Liver (tissue), 8 donors: ENCODE measurements at regions not wholly inside any gene's neighbourhood (a gene's known extent, or its start where the extent isn't known, plus 50 kb on each side); places are given as distances from the start of the nearest gene placed in this dataset.

Source experiments
- DNase-seq: peaks from one replicate; pipeline ENCODE4 v3.0.0-alpha.2; 2017; ENCODE audit warnings: low spot score
- H3K27ac ChIP-seq, 2 donors: one replicate each; pipeline ENCODE4 v1.7.0; 2013; ENCODE audit warnings: inconsistent platforms in 2 of 2, low read length in 2 of 2, control low read depth in 1 of 2, low read depth in 1 of 2, mild to moderate bottlenecking in 1 of 2
- H3K27me3 ChIP-seq, 4 donors: one replicate each; pipeline versions ENCODE4 v1.6.1 to v1.7.0; 2013; ENCODE audit warnings: low read length in 3 of 4, inconsistent platforms in 1 of 4, mild to moderate bottlenecking in 1 of 4, moderate library complexity in 1 of 4; ENCODE audit not compliant: control insufficient read depth in 4 of 4, insufficient read depth in 4 of 4
- H3K36me3 ChIP-seq, 4 donors: one replicate each; pipeline versions ENCODE4 v1.6.1 to v1.7.0; 2013; ENCODE audit warnings: low read length in 3 of 4, mild to moderate bottlenecking in 3 of 4, low read depth in 1 of 4, moderate library complexity in 1 of 4; ENCODE audit not compliant: control insufficient read depth in 4 of 4, insufficient read depth in 3 of 4
- H3K4me1 ChIP-seq, 4 donors: one replicate each; pipeline versions ENCODE4 v1.6.1 to v1.7.0; 2013; ENCODE audit warnings: low read length in 3 of 4, mild to moderate bottlenecking in 3 of 4, moderate library complexity in 1 of 4; ENCODE audit not compliant: control insufficient read depth in 4 of 4, insufficient read depth in 4 of 4
- H3K4me3 ChIP-seq, 3 donors: one replicate each; pipeline versions ENCODE4 v1.6.1 to v1.7.0; 2013; ENCODE audit warnings: low read length in 3 of 3, control low read depth in 1 of 3, low read depth in 1 of 3, mild to moderate bottlenecking in 1 of 3
- H3K9ac ChIP-seq, 2 donors: one replicate each; pipeline ENCODE4 v1.7.0; 2013; ENCODE audit warnings: low read length in 2 of 2, mild to moderate bottlenecking in 2 of 2, moderate library complexity in 2 of 2, control low read depth in 1 of 2, low read depth in 1 of 2
- H3K9me3 ChIP-seq, 4 donors: one replicate each; pipeline versions ENCODE4 v1.6.1 to v1.7.0; 2013; ENCODE audit warnings: low read length in 3 of 4; ENCODE audit not compliant: control insufficient read depth in 4 of 4
- ATF3 ChIP-seq: IDR thresholded peaks from 2 replicates; pipeline ENCODE4 v1.6.1; 2016; ENCODE audit warnings: antibody characterized with exemption
- CTCF ChIP-seq: fragments of 150-350 bp; IDR thresholded peaks from 2 replicates; pipeline ENCODE4 v1.5.1; 2017; ENCODE audit warnings: improper control_type of control experiment, low read depth, low read length; ENCODE audit not compliant: missing input control
- EGR1 ChIP-seq, 2 donors: IDR thresholded peaks; 2 replicates each; pipeline ENCODE4 v1.6.1; 2016 to 2018; ENCODE audit warnings: antibody characterized with exemption in 2 of 2, low read depth in 2 of 2
- FOXA1 ChIP-seq: IDR thresholded peaks from 2 replicates; pipeline ENCODE4 v1.6.1; 2016; ENCODE audit warnings: antibody characterized with exemption
- FOXA2 ChIP-seq: IDR thresholded peaks from 2 replicates; pipeline ENCODE4 v1.6.1; 2016; ENCODE audit warnings: antibody characterized with exemption
- GABPA ChIP-seq, 2 donors: IDR thresholded peaks in 1 of 2; conservative IDR thresholded peaks in 1 of 2; 2 replicates each; pipeline ENCODE4 v1.6.1; 2016; ENCODE audit warnings: antibody characterized with exemption in 2 of 2, mild to moderate bottlenecking in 1 of 2, moderate library complexity in 1 of 2
- HNF4A ChIP-seq, 2 donors: conservative IDR thresholded peaks; 2 replicates each; pipeline ENCODE4 v1.6.1; 2016; ENCODE audit warnings: antibody characterized with exemption in 2 of 2, mild to moderate bottlenecking in 2 of 2
- HNF4G ChIP-seq: IDR thresholded peaks from 2 replicates; pipeline ENCODE4 v1.6.1; 2016; ENCODE audit warnings: antibody characterized with exemption
- JUND ChIP-seq, 2 donors: IDR thresholded peaks; 2 replicates each; pipeline ENCODE4 v1.6.1; 2016; ENCODE audit warnings: antibody characterized with exemption in 2 of 2
- MAX ChIP-seq: IDR thresholded peaks from 2 replicates; pipeline ENCODE4 v1.6.1; 2016; ENCODE audit warnings: antibody characterized with exemption
- NR2F2 ChIP-seq: IDR thresholded peaks from 2 replicates; pipeline ENCODE4 v1.6.1; 2016; ENCODE audit warnings: antibody characterized with exemption
- RAD21 ChIP-seq, 2 donors: IDR thresholded peaks; 2 replicates each; pipeline ENCODE4 v1.6.1; 2016; ENCODE audit warnings: antibody characterized with exemption in 2 of 2, mild to moderate bottlenecking in 2 of 2
- REST ChIP-seq: IDR thresholded peaks from 2 replicates; pipeline ENCODE4 v1.6.1; 2016; ENCODE audit warnings: antibody characterized with exemption, mild to moderate bottlenecking
- RXRA ChIP-seq, 2 donors: IDR thresholded peaks; 2 replicates each; pipeline ENCODE4 v1.6.1; 2017 to 2018; ENCODE audit warnings: antibody characterized with exemption in 2 of 2, mild to moderate bottlenecking in 1 of 2
- SP1 ChIP-seq: IDR thresholded peaks from 2 replicates; pipeline ENCODE4 v1.6.1; 2018; ENCODE audit warnings: antibody characterized with exemption, mild to moderate bottlenecking
- TAF1 ChIP-seq: conservative IDR thresholded peaks from 2 replicates; pipeline ENCODE4 v1.6.1; 2016; ENCODE audit warnings: antibody characterized with exemption, mild to moderate bottlenecking
- YY1 ChIP-seq: IDR thresholded peaks from 2 replicates; pipeline ENCODE4 v1.6.1; 2016; ENCODE audit warnings: antibody characterized with exemption, mild to moderate bottlenecking
- ZBTB33 ChIP-seq: IDR thresholded peaks from 2 replicates; pipeline ENCODE4 v1.6.1; 2016; ENCODE audit warnings: antibody characterized with exemption
- WGBS: extraction: QIAGEN DNeasy Blood & Tissue Kit; methylation state at CpG from one replicate; pipeline ENCODE4 v1.1.7; 2013; 5-methylcytosine and 5-hydroxymethylcytosine counted together
- donor health status: healthy.
- donor health status: healthy.
- donor health status: healthy.
- donor health status: healthy.
- donor health status: healthy.

GRCh38 chr17:65433157-65433556, 128.3 kb downstream of the AXIN2 start:
- Histone ChIP-seq H3K36me3 (no peaks in the 10 kb centered on the region), H3K9ac (no peak overlapping the region)
- 91% methylated on average over 1 of the region's 1 CpG for WGBS

More at GRCh38 chr17:65433157-65433556, 128.3 kb downstream of the AXIN2 start:
- Histone ChIP-seq H3K27ac (no peak overlapping the region), H3K27me3 (peaks cover 0 to 4% (median 0%) of the 10 kb centered on the region in 4 donors), H3K4me1 (no peaks in the 10 kb centered on the region), H3K4me3 (no peak overlapping the region), H3K9me3 (peaks cover 0 to 3% (median 1%) of the 10 kb centered on the region in 4 donors)
- TF ChIP-seq MAX, result no peak
- TF ChIP-seq GABPA (IDR thresholded peaks at IDR 0.05 in 1 of 2, conservative IDR thresholded peaks at IDR 0.05 in 1 of 2), result no peak
- TF ChIP-seq SP1, result no peak
- no peak for TF ChIP-seq FOXA2
- TF ChIP-seq REST, result no peak
- no peak for TF ChIP-seq TAF1
- no peak for TF ChIP-seq YY1
- no peak for TF ChIP-seq HNF4A (conservative IDR thresholded peaks at IDR 0.05)
- no peak for TF ChIP-seq RXRA (IDR thresholded peaks at IDR 0.05)
- no peak for TF ChIP-seq FOXA1
- TF ChIP-seq EGR1 (IDR thresholded peaks at IDR 0.05; ENCODE audit: low read depth in 2 of 2), result no peak
- no peak for TF ChIP-seq ZBTB33
- no peak for TF ChIP-seq JUND (IDR thresholded peaks at IDR 0.05)
- no peak for TF ChIP-seq RAD21 (IDR thresholded peaks at IDR 0.05)
- no peak for TF ChIP-seq ATF3
- TF ChIP-seq NR2F2, result no peak
- no peak for TF ChIP-seq CTCF
- TF ChIP-seq HNF4G, result no peak
- DNase-seq, result no peak
